ENCODE measurements at regions not wholly inside any gene's neighbourhood (a gene's known extent, or its start where the extent isn't known, plus 50 kb on each side); places are given as distances from the start of the nearest gene placed in this dataset.

GRCh38 chr2:72051971-72052505 is 95.6 kb downstream of the CYP26B1 start:
- TF ChIP-seq, protein P1, sequence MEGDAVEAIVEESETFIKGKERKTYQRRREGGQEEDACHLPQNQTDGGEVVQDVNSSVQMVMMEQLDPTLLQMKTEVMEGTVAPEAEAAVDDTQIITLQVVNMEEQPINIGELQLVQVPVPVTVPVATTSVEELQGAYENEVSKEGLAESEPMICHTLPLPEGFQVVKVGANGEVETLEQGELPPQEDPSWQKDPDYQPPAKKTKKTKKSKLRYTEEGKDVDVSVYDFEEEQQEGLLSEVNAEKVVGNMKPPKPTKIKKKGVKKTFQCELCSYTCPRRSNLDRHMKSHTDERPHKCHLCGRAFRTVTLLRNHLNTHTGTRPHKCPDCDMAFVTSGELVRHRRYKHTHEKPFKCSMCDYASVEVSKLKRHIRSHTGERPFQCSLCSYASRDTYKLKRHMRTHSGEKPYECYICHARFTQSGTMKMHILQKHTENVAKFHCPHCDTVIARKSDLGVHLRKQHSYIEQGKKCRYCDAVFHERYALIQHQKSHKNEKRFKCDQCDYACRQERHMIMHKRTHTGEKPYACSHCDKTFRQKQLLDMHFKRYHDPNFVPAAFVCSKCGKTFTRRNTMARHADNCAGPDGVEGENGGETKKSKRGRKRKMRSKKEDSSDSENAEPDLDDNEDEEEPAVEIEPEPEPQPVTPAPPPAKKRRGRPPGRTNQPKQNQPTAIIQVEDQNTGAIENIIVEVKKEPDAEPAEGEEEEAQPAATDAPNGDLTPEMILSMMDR (IDR thresholded peaks at IDR 0.05): no peak
- TF ChIP-seq POLR2A (IDR thresholded peaks at IDR 0.05) (no peak), EP300 (IDR thresholded peaks at IDR 0.05) (no peak)
